Stimulated activated CD4-positive, alpha-beta T cell treated with anti-CD3 and anti-CD28 coated beads, TNF-alpha, amount 100 ng/mL, for 1 hour (primary cell): ENCODE measurements at regions not wholly inside any gene's neighbourhood (a gene's known extent, or its start where the extent isn't known, plus 50 kb on each side); places are given as distances from the start of the nearest gene placed in this dataset.
"Not testable (repeated sequence)": the region's sequence is repeated elsewhere in the genome, so short reads cannot be mapped to it uniquely, and the experiment has no call there.

Experiments used
- DNase-seq, 3 donors: peaks; one replicate each; pipeline ENCODE4 v3.0.0-alpha.2; 2020; ENCODE audit warnings: low read depth in 3 of 3, low spot score in 1 of 3

DNA sequence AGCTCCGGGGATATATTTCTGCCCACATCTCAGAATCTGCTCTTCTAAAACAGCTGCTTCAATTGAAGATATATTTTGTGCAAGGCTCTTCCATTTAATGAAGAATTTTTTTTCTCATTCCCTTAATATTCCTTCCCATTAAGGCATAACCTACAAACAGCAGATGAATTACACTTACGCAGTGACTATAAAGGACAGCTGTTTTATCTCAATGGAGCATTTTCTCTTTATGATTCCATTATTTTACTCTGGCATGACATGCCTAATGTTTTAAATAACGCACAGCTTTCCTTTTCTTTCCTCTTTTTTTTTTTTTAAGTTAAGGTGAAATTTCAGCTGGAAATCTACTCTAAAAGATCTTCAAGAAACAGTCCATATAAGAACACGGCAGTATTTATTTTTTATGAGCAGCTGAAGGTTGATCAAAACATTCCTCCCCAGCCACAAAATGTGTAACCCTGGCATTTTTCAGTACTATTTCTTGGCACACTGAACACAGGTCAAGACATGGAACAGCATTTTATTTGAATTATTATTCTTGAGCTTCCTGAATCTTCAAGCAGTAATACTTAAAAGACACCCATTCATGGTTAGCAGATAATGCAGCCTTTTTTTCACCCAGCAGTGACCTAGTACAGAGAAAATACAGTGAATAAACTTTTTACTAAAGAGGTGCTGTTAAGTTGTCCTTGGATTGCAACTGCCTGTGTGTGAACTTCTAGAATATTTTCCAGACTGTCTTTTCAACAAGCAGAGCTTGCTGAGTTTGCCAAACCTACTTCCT, 118.1 kb upstream of the FOXN3 start:
- no peak for DNase-seq

DNA sequence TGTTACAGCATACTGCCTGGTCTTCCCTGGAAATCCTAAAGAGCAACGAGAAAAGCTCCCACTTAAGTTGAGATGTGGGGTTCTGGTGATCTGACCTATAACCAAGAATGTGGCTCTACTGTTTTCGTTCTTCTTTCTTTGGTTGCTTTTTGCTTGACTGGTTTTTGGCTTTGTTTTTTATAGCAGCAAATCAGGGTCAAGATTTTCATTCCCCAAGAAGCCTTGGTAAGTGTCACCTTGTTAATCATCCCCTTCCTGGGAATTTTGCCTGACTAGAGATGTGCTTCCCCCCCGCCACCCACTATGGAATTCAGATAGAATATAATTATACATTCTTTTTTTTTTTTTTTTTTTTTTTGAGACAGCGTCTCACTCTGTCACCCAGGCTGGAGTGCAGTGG, 116.7 kb upstream of the FOXN3 start:
- no peak for DNase-seq

DNA sequence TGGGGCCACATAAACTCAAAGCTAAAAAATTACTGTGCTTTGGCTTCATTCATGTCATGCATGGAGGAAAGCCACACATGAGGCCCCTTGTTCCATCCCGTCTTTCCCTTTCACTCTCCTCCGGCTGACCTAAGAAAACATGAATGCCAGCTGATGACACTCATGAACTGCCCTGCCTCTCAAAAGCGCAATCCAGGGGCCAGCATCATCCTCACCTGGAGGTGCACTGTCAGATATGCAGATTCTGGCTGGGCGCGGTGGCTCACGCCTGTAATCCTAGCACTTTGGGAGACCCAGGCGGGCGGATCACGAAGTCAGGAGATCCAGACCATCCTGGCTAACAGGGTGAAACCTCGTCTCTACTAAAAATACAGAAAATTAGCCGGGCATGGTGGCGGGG, 116.1 kb upstream of the FOXN3 start:
- no peak for DNase-seq

DNA sequence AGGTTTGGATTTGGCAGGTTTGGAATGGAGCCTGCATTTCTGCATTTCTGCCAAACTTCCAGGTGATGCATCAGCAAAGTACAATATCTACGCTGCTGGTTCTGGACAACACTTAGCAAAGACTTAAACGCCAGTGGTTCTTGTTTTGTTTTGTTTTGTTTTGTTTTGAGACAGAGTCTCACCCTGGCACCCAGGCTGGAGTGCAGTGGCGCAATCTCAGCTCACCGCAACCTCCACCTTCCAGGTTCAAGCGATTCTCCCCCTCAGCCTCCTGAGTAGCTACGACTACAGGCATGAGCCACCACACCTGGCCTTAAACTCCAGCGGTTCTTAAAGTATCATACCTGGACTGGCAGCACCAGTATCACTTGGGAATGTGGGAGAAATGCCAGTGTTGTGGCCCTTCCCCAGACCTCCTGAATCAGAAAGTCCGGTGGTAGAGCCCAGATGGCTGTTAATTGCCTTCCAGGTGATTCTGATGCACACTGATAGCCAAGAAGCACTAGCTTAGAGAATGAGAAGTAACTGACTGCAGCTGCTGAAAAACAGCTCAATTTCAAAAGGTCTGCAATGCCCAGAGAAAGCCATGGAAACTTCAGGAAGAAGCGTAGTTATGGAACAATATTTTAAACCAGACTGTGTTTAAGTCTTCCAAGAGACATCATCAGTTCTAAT, 114.8 kb upstream of the FOXN3 start:
- no peak for DNase-seq

DNA sequence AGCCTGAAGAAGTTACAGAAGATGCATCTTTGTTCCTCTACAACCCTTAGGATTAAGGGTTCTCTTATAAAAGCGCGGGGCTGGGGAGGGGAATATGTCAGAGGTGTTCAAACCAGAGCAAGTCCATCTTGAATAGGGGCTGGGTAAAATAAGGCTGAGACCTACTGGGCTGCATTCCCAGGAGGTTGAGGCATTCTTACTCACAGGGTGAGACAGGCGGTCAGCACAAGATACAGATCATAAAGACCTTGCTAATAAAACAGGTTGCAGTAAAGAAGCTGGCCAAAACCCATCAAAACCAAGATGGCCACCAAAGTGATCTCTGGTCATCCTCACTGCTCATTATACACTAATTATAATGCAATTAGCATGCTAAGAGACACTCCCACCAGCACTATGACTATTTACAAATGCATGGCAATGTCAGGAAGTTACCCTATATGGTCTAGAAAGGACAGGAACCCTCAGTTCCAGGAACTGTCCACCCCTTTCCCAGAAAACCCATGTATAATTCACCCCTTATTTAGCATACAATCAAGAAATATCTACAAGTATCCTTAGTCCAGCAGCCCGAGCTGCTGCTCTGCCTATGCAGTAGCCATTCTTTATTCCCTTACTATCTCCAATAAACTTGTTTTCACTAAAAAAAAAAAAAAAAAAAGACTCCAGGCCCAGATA, 108.1 kb upstream of the FOXN3 start:
- no peak for DNase-seq

DNA sequence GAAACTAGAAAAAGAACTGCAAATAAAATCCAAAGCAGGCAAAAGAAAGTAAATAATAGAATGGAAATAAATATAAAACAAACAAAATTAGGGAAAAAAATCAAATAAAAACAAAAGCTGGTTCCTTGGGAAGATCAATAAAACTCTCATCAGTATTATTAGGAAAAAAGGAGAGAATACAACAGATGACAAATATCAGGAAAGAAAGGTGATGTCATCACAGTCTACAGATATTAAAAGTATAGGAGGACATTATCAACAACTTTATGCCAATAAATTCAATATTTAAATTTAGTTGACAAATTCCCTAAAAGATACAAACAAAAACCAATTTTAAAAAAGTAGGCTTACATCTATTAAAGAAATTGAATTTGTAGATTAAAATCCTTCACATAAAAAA, 107.4 kb upstream of the FOXN3 start:
- no peak for DNase-seq

DNA sequence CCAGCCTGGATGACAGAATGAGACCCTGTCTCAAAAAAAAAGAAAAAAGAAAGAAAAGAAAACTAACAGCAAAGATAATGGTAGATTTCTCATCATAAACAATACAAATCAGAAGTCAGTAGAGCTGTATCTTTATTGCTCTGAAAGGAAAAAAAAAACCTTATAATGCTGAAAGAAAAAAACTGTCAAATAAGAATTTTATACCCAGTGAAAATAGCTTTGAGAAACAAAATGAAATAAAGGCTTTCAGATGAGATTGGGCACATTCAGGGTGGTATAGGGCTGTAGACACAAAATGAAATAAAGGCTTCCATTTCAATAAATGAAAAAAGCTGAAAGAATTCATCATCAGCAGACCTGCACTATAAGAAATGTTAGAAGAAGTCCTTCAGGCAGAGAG, 105.0 kb upstream of the FOXN3 start:
- DNase-seq, result no peak

DNA sequence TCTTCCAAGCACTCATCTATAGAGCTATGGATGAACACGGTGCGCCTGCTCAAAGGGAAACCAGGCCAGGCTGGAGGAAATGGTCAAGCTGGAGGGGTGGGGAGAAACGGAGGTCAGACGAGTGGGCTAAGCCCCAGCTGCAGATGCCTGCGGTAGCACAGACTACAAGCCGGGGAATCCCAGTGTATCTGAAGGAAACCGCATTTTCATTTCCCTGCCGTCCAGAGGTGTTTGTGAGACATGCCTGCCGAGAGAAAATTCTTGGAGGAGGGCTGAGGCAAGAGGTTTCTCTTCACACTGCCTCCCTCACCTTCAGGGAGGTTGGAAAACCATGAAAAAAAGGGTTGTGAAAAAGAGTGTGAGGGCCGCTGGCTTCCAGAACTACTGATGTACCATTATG, 102.0 kb upstream of the FOXN3 start:
- no peak for DNase-seq

DNA sequence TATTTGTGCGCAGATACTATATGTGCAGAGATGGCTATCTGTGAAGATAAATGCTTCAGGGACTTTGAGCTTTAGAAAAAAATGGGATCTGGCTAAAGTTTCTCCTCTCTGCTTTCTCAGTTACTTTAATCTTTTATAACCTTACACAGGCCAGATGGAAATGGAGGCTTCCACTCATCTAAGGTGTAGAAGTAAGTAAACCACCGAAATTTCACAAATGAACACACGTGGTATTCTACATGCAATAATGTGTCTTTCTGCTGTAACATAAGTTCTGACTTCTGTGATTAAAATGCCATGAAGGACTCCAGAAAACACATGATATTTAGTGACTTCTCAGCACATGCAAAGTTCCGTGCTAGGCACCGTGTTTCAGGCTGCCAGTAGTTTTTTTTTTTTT, 99.1 kb upstream of the FOXN3 start:
- DNase-seq, result no peak

DNA sequence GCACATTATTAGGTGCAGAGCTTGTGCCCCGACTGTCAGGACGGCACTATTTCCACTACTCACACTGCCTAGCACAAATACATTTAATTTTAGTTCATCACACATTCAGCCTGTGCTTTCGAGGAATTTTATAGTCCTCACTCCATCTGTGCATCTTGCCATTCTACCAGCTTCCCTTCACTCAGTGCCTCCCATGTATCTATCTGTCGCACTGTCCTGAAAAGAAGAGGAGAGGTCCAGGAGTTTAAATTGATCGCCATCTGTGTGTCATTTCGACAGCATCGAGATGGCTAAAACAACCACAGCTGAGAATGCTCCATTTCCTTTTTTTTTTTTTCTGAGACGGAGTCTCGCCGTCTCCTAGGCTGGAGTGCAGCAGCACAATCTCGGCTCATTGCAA, 97.6 kb upstream of the FOXN3 start:
- no peak for DNase-seq

DNA sequence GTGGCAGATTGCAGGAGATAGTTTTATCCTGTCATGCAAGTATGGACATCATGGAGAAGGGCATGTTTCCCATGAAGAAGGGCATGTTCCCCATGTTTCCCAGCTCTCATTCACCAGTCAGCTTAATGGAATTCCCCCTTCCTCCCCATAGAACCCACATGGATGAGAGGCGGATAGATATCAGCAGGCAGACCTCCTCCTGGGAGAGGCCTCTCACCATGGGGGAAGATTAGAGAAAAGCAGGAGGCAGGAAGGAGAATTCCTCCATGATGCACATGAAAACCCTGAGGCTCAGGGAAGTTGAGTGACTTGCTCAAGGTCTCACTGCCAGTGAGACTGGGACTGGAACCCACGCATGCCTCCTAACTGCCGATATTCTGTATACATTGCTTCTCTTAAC, 92.9 kb upstream of the FOXN3 start:
- DNase-seq, result no peak

DNA sequence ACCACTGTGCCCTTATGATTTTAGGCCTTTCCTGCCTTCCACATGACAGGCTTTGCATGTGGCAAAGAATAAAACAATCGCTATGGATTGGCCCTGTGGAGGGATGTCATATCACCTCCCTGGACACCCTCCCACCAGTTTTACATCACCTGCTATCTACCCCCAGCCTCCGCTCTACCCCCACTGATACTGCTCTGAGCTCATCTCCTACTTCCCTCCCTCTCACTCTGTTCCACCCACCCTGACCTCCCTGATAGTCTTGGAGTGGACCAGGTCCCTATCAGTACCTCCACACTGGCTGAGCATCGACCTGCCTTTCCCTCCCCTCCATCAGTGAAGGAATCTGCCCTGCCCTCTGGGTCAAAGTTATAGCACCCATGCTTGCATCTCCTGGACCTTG, 91.8 kb upstream of the FOXN3 start:
- no peak for DNase-seq

DNA sequence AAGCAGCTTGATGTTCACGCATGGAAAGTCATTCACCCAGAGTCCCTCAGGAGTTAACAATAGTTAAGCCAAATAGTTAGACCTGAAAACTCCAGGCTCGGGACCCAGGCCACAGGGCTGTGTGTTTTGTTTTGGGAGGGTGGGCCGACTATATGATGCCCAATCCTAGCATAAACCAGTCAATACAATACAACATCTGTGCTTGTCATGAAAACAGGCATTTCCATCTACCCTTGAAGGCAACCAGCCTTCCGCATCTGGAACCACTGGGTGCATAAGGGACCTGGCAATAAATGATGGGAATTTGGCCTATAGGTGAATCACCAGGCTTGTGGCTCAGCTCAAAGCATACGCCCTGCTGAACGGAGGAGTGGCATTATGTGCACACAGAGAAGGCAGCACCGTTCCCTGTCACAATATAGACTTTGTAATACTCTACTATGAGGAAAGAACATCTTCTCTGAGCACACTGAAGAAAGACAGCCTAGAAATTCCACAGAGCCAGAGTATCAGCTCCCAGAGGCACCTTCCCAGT, 91.0 kb upstream of the FOXN3 start:
- DNase-seq, result no peak

DNA sequence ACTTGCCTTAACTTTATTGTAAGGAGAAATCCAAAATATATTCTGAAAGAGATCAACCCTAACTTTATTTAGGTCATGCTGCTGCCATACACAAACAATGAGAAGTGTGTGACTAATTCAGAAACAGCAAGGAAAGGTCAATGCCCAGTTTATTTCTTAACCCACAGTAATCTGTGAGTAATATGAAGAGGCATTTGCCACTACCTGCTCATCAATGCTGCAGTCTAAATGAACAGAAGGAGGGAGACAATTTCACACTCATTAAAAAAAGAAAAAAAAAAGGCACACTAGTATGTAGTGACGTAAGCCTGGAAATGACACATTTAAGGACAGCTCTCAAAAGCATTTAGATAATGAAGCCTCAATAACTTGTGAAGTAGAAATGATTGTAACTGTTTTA, 90.5 kb upstream of the FOXN3 start:
- no peak for DNase-seq

DNA sequence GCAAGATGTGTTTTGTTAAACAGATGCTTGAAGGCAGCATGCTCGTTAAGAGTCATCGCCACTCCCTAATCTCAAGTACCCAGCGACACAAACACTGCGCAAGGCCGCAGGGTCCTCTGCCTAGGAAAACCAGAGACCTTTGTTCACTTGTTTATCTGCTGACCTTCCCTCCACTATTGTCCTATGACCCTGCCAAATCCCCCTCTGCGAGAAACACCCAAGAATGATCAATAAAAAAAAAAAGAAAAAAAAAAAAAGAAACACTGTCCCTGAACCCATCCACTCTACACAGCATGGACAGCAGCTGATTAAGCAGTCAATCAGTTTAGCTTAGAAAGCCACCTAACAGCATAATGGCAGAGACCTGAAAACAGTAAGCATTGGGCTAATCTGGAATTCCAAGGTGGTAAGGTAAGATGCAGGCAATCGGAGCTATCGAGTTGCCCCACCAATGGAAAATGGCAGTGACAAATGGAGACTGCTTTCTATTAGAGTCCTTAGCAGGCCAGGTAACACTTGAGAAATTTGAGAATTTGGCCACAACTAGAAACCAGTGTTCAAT, 89.9 kb upstream of the FOXN3 start:
- not testable (repeated sequence) for DNase-seq

DNA sequence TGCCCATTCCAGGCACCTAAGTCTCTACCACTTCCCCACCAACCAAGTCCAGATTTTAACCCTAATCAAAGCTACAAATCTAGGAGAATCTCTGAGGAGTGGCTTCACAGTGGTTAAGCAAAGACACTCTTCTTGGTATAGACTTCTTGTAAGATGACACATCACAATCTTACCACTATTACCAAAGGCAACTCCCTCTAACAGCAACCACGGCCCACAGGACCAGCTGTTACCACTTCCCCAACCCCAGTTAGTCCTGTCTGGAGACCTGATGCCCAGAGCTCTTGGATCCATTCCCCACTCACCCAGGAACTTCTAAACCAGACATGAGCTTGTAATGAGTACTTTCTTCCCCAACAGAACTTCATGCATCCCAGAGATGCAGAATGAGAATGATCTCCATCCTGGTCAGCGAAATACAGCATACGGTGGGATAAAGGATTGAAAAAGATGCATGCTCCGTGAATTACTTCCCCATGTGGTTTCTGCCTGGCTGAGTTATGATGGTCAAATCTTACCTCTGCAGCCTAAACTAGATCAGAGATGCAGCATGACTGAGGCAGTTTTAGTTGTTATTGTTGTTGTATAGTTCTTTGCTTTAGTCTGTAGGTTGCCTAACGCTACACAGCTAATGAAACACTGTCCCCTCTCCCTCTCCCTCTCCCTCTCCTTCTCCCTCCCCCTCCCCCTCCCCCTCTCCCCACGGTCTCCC, 87.7 kb upstream of the FOXN3 start:
- DNase-seq, result no peak

DNA sequence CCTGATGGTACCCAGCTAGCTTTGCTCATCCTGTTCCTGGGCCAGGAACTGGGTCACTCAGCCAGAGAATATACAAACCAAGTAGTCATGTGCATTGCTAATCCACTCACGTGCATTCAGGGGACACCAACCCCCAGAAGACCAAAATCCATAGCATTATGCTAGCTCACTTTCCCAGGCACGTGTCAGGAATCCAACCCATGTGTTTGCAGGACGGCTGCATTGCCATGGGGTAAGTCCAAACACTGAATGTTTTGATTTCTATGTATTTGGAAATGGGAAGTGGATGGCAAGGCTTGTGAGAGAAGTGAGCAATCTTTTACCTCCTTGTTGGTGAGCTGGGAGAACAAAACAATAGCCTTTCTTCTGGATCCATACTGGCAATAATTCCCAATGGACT, 87.1 kb upstream of the FOXN3 start:
- DNase-seq, result no peak

DNA sequence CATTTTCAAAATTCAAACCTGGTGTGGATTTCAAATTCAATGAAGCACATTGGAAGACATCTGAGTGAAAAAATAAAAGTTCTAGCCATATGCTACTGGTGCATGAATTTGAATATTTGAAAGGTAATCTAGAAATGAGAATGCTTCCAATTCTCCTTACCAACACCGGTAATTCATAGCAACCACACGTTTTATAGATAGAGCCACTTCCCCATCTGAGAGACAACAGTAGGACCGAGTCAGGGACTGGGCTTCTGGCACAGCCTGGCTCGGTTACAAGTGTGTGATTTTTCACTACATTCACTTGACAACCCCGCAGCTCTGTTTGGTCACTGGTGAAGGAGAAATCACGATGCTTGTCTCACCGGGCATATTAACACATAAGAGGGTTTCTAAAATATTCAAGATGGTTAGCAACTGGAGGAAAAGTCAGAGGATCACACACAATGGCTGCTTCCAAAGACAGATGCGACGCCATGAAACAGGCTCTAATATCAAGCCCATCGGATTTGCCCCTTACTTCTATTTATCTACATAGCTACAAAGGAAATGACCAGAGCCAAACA, 86.5 kb upstream of the FOXN3 start:
- DNase-seq, result no peak

DNA sequence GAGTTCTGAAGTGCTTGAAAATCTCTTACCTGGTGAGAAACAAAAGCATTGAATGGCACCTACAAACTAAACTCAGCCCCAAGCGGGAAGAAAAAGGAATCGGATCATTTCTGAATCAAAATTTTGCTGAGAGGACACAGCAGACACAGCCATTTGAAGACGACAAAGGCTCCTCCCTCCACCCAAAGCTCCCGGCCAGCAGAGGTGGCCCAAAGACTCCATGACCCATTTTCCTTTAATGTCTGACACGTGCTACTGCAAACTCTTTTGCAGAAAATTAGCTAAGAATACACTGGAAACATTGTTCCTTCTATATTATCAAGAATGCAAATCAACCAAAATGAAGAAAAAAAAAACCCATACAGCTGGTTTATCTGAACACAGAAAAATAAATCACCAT, 85.9 kb upstream of the FOXN3 start:
- no peak for DNase-seq

DNA sequence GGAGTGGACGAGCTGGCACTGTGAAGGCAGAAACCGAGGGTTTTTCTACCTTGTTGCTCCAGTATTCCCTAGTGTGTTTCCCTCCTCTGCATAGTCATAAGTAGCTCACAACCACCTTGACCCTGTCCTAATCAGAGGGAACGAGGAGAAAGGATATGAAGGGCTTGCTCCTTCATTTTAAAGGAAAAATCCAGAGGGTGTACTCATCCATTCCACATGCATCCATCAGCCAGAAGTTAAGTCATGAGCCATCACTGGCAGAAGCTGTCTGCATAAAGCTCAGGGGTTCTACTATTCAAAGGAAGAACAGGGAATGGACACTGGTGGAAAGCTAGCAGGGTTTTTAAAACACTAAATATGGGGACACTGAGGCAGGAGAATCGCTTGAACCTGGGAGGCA, 84.3 kb upstream of the FOXN3 start:
- no peak for DNase-seq

DNA sequence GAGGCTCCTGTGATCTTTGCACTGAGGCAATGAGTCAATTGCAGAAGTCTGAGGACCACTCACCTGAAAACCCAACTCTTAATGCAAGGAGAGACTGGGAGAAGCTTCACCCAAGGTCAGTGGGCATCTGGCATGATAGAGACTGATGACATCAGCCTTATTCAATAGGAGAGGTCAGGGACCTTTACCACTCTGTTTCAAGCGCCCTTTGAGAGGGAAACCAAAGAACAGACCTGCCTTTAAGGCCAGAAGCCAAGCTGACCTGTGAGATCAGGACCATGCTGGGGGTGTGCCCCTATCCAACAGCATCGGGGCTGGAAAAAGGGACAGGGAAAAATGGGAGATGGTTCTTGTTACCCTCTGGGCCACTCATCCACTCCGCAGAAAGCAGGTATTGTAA, 83.3 kb upstream of the FOXN3 start:
- DNase-seq, result no peak
